ENCODE measurements at regions not wholly inside any gene's neighbourhood (a gene's known extent, or its start where the extent isn't known, plus 50 kb on each side); places are given as distances from the start of the nearest gene placed in this dataset.
"Not testable (repeated sequence)": the region's sequence is repeated elsewhere in the genome, so short reads cannot be mapped to it uniquely, and the experiment has no call there.

- not testable (repeated sequence) for H3K36me3 ChIP-seq (ENCODE audit: control insufficient read depth in 1 of 2, insufficient read depth in 2 of 2, low read depth in 1 of 2, low read length in 2 of 2); H4K91ac ChIP-seq (ENCODE audit: low read length); H3K14ac ChIP-seq (ENCODE audit: low read length in 2 of 2); H3K79me1 ChIP-seq (replicated peaks; ENCODE audit: low read length, poor library complexity, severe bottlenecking); H2BK12ac ChIP-seq (ENCODE audit: low read length in 2 of 2); H2AK5ac ChIP-seq (ENCODE audit: low read length, severe bottlenecking); H3K9me3 ChIP-seq (ENCODE audit: control insufficient read depth, low read length); H2BK15ac ChIP-seq (ENCODE audit: low read depth, poor library complexity, severe bottlenecking); H3K4ac ChIP-seq (ENCODE audit: low read depth in 1 of 2, low read length in 2 of 2); H2BK5ac ChIP-seq (ENCODE audit: low read depth, low read length, poor library complexity, severe bottlenecking); H4K8ac ChIP-seq (ENCODE audit: low read length); H2BK120ac ChIP-seq (ENCODE audit: low read depth, low read length); H3K4me1 ChIP-seq (ENCODE audit: control insufficient read depth, insufficient read depth, low read depth, low read length); H3K27me3 ChIP-seq (ENCODE audit: control insufficient read depth in 1 of 2, insufficient read depth in 1 of 2, low read length in 2 of 2); DNase-seq; H3K4me2 ChIP-seq (ENCODE audit: low read length, poor library complexity, severe bottlenecking); H3K4me3 ChIP-seq (ENCODE audit: insufficient read depth in 1 of 2, low read depth in 1 of 2, low read length in 2 of 2); H3K18ac ChIP-seq (ENCODE audit: low read depth in 1 of 2, low read length in 2 of 2); H2AFZ ChIP-seq (ENCODE audit: low read depth, low read length); H3K23ac ChIP-seq (ENCODE audit: low read length in 2 of 2); H3K9ac ChIP-seq (ENCODE audit: low read length); H3K27ac ChIP-seq (ENCODE audit: low read length, poor library complexity, severe bottlenecking)
- no CpG with 5 or more reads among the region's 3 CpGs for WGBS
These were observed 155.1 kb downstream of the BCL2L11 start for GRCh38 chr2:111275854-111276171.

DNA sequence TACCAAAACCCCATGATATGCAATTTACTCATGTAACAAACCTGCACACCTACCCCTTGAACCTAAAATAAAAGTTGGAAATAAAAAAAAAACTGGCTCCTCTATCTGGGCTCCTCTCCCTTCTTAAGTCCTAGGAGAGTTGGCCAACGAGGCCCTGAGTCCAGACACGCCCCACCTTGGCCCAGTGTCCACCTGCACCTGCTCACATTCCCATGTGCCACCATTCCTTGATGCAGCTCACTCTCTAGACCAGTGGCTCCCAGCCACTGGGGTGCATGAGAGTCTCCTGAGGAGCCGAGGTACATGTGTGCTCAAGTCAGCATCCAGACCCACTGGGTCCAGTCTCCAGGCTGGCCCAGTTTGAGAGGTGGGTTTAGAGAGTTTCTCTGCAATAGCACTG lies 157.4 kb downstream of the BCL2L11 start:
- not testable (repeated sequence) for H3K4me2 ChIP-seq (ENCODE audit: low read length, poor library complexity, severe bottlenecking); H3K4me1 ChIP-seq (ENCODE audit: control insufficient read depth, insufficient read depth, low read depth, low read length); H2BK5ac ChIP-seq (ENCODE audit: low read depth, low read length, poor library complexity, severe bottlenecking); H4K91ac ChIP-seq (ENCODE audit: low read length); H3K4me3 ChIP-seq (ENCODE audit: insufficient read depth in 1 of 2, low read depth in 1 of 2, low read length in 2 of 2); H3K79me1 ChIP-seq (replicated peaks; ENCODE audit: low read length, poor library complexity, severe bottlenecking); H3K9ac ChIP-seq (ENCODE audit: low read length); H2BK12ac ChIP-seq (ENCODE audit: low read length in 2 of 2); H2AFZ ChIP-seq (ENCODE audit: low read depth, low read length); H2BK15ac ChIP-seq (ENCODE audit: low read depth, poor library complexity, severe bottlenecking); H3K27ac ChIP-seq (ENCODE audit: low read length, poor library complexity, severe bottlenecking); H3K14ac ChIP-seq (ENCODE audit: low read length in 2 of 2); H3K18ac ChIP-seq (ENCODE audit: low read depth in 1 of 2, low read length in 2 of 2); H3K27me3 ChIP-seq (ENCODE audit: control insufficient read depth in 1 of 2, insufficient read depth in 1 of 2, low read length in 2 of 2); DNase-seq; H3K9me3 ChIP-seq (ENCODE audit: control insufficient read depth, low read length); H3K4ac ChIP-seq (ENCODE audit: low read depth in 1 of 2, low read length in 2 of 2); H2AK5ac ChIP-seq (ENCODE audit: low read length, severe bottlenecking); H3K36me3 ChIP-seq (ENCODE audit: control insufficient read depth in 1 of 2, insufficient read depth in 2 of 2, low read depth in 1 of 2, low read length in 2 of 2); H3K23ac ChIP-seq (ENCODE audit: low read length in 2 of 2); H4K8ac ChIP-seq (ENCODE audit: low read length); H2BK120ac ChIP-seq (ENCODE audit: low read depth, low read length)
- WGBS, result no CpG with 5 or more reads among the region's 3 CpGs

- not testable (repeated sequence) for DNase-seq
These were observed 160.1 kb downstream of the BCL2L11 start for GRCh38 chr2:111280709-111281286.

GRCh38 chr2:111282162-111282561 lies 161.4 kb downstream of the BCL2L11 start:
- not testable (repeated sequence) for H3K79me1 ChIP-seq (replicated peaks; ENCODE audit: low read length, poor library complexity, severe bottlenecking); H3K27ac ChIP-seq (ENCODE audit: low read length, poor library complexity, severe bottlenecking); H3K4me3 ChIP-seq (ENCODE audit: insufficient read depth in 1 of 2, low read depth in 1 of 2, low read length in 2 of 2); H3K27me3 ChIP-seq (ENCODE audit: control insufficient read depth in 1 of 2, insufficient read depth in 1 of 2, low read length in 2 of 2); H2BK120ac ChIP-seq (ENCODE audit: low read depth, low read length); H3K23ac ChIP-seq (ENCODE audit: low read length in 2 of 2); H2AK5ac ChIP-seq (ENCODE audit: low read length, severe bottlenecking); H4K8ac ChIP-seq (ENCODE audit: low read length); H3K4me2 ChIP-seq (ENCODE audit: low read length, poor library complexity, severe bottlenecking); H3K14ac ChIP-seq (ENCODE audit: low read length in 2 of 2); H4K91ac ChIP-seq (ENCODE audit: low read length); H3K9me3 ChIP-seq (ENCODE audit: control insufficient read depth, low read length); H3K18ac ChIP-seq (ENCODE audit: low read depth in 1 of 2, low read length in 2 of 2); H3K9ac ChIP-seq (ENCODE audit: low read length); H3K4ac ChIP-seq (ENCODE audit: low read depth in 1 of 2, low read length in 2 of 2); DNase-seq; H2BK12ac ChIP-seq (ENCODE audit: low read length in 2 of 2); H3K4me1 ChIP-seq (ENCODE audit: control insufficient read depth, insufficient read depth, low read depth, low read length); H2AFZ ChIP-seq (ENCODE audit: low read depth, low read length); H2BK15ac ChIP-seq (ENCODE audit: low read depth, poor library complexity, severe bottlenecking); H3K36me3 ChIP-seq (ENCODE audit: control insufficient read depth in 1 of 2, insufficient read depth in 2 of 2, low read depth in 1 of 2, low read length in 2 of 2); H2BK5ac ChIP-seq (ENCODE audit: low read depth, low read length, poor library complexity, severe bottlenecking)
- no CpG with 5 or more reads among the region's 5 CpGs for WGBS

More at GRCh38 chr2:111280709-111281286, 160.1 kb downstream of the BCL2L11 start:
- H3K4me3 ChIP-seq (ENCODE audit: insufficient read depth in 1 of 2, low read depth in 1 of 2, low read length in 2 of 2); H3K23ac ChIP-seq (ENCODE audit: low read length in 2 of 2); H2BK15ac ChIP-seq (ENCODE audit: low read depth, poor library complexity, severe bottlenecking); H3K27ac ChIP-seq (ENCODE audit: low read length, poor library complexity, severe bottlenecking); H3K36me3 ChIP-seq (ENCODE audit: control insufficient read depth in 1 of 2, insufficient read depth in 2 of 2, low read depth in 1 of 2, low read length in 2 of 2); H4K8ac ChIP-seq (ENCODE audit: low read length); H2BK12ac ChIP-seq (ENCODE audit: low read length in 2 of 2); H3K9ac ChIP-seq (ENCODE audit: low read length); H2BK120ac ChIP-seq (ENCODE audit: low read depth, low read length); H3K14ac ChIP-seq (ENCODE audit: low read length in 2 of 2); H3K27me3 ChIP-seq (ENCODE audit: control insufficient read depth in 1 of 2, insufficient read depth in 1 of 2, low read length in 2 of 2); H3K4me2 ChIP-seq (ENCODE audit: low read length, poor library complexity, severe bottlenecking); H2BK5ac ChIP-seq (ENCODE audit: low read depth, low read length, poor library complexity, severe bottlenecking); H3K4ac ChIP-seq (ENCODE audit: low read depth in 1 of 2, low read length in 2 of 2); H2AFZ ChIP-seq (ENCODE audit: low read depth, low read length); H4K91ac ChIP-seq (ENCODE audit: low read length); H3K9me3 ChIP-seq (ENCODE audit: control insufficient read depth, low read length); H3K4me1 ChIP-seq (ENCODE audit: control insufficient read depth, insufficient read depth, low read depth, low read length); H2AK5ac ChIP-seq (ENCODE audit: low read length, severe bottlenecking); H3K18ac ChIP-seq (ENCODE audit: low read depth in 1 of 2, low read length in 2 of 2); H3K79me1 ChIP-seq (replicated peaks; ENCODE audit: low read length, poor library complexity, severe bottlenecking): not testable (repeated sequence)
- WGBS, result 100% methylated on average over 2 of the region's 6 CpGs

Data from mesenchymal stem cell (in vitro differentiated cells and primary cell).